Activated CD4-positive, alpha-beta T cell treated with anti-CD3 and anti-CD28 coated beads, Interleukin-2, amount 10 ng/mL, durations not matched to agents 7 days and 5 days (primary cell): ENCODE measurements at regions not wholly inside any gene's neighbourhood (a gene's known extent, or its start where the extent isn't known, plus 50 kb on each side); places are given as distances from the start of the nearest gene placed in this dataset.

Source experiments
- CTCF ChIA-PET: fragments of 350-600 bp; sonication (Branson Sonifier 250); formaldehyde crosslinking; loops from one replicate; lab custom pipeline; 2021; ENCODE audit warnings: antibody characterized with exemption; lab: Charles Lee
- POLR2A ChIA-PET: fragments of 350-600 bp; sonication (Branson Sonifier 250); formaldehyde crosslinking; loops from one replicate; lab custom pipeline; 2021; ENCODE audit warnings: antibody characterized with exemption; lab: Charles Lee
- DNase-seq: peaks from one replicate; pipeline ENCODE4 v3.0.0-alpha.2; 2020
- H3K27ac Mint-ChIP-seq: one replicate; pipeline ENCODE4 v1.8.0; 2021; ENCODE audit warnings: mild to moderate bottlenecking, moderate library complexity, mixed read lengths
- H3K27me3 Mint-ChIP-seq: one replicate; pipeline ENCODE4 v1.8.0; 2021; ENCODE audit warnings: mixed read lengths
- H3K36me3 Mint-ChIP-seq: one replicate; pipeline ENCODE4 v1.8.0; 2021; ENCODE audit warnings: low read depth, mixed read lengths
- H3K4me1 Mint-ChIP-seq: one replicate; pipeline ENCODE4 v1.8.0; 2021; ENCODE audit warnings: mixed read lengths
- H3K4me3 Mint-ChIP-seq: one replicate; pipeline ENCODE4 v1.8.0; 2021; ENCODE audit warnings: mild to moderate bottlenecking, moderate library complexity, mixed read lengths
- H3K9me3 Mint-ChIP-seq: one replicate; pipeline ENCODE4 v1.8.0; 2021; ENCODE audit warnings: mixed read lengths

GRCh38 chr13:111531505-111531904 lies 211.1 kb downstream of the TEX29 start:
- Mint-ChIP-seq H3K27me3 (peaks cover 49% of the 10 kb centered on the region), H3K9me3 (no peaks in the 10 kb centered on the region), H3K4me3 (no peak overlapping the region), H3K27ac (no peak overlapping the region), H3K36me3 (no peaks in the 10 kb centered on the region), H3K4me1 (no peaks in the 10 kb centered on the region)
- CTCF ChIA-PET, result no interaction called here
- POLR2A ChIA-PET, result no interaction called here
- no peak for DNase-seq

GRCh38 chr13:111532111-111532510 lies 211.7 kb downstream of the TEX29 start:
- Mint-ChIP-seq H3K36me3 (no peaks in the 10 kb centered on the region), H3K4me1 (no peaks in the 10 kb centered on the region), H3K27me3 (peaks cover 55% of the 10 kb centered on the region), H3K4me3 (no peak overlapping the region), H3K9me3 (no peaks in the 10 kb centered on the region), H3K27ac (no peak overlapping the region)
- ChIA-PET POLR2A (no interaction called here), CTCF (no interaction called here)
- DNase-seq, result no peak

- ChIA-PET POLR2A (interaction anchor here (0.6 kb wide), 1 partner anchor 67 kb away, joined by 4 read pairs; no protein-coding TSS in a partner anchor), CTCF (no interaction called here)
- no peak for DNase-seq
- H3K27ac Mint-ChIP-seq, result no peak overlapping the region
- H3K4me1 Mint-ChIP-seq, result no peaks in the 10 kb centered on the region
- peaks cover 55% of the 10 kb centered on the region for H3K27me3 Mint-ChIP-seq
- no peaks in the 10 kb centered on the region for H3K9me3 Mint-ChIP-seq
- no peaks in the 10 kb centered on the region for H3K36me3 Mint-ChIP-seq
- H3K4me3 Mint-ChIP-seq, result no peak overlapping the region
Measured at GRCh38 chr13:111533900-111534683, 213.7 kb downstream of the TEX29 start.

GRCh38 chr13:111534751-111535522 lies 214.5 kb downstream of the TEX29 start:
- Mint-ChIP-seq H3K4me3 (no peak overlapping the region), H3K36me3 (no peaks in the 10 kb centered on the region), H3K9me3 (no peaks in the 10 kb centered on the region), H3K27me3 (peaks cover 55% of the 10 kb centered on the region), H3K27ac (no peak overlapping the region), H3K4me1 (no peaks in the 10 kb centered on the region)
- CTCF ChIA-PET, result interaction anchor here (0.6 kb wide), 1 partner anchor 433 kb away, joined by 3 read pairs; no protein-coding TSS in a partner anchor
- POLR2A ChIA-PET, result interaction anchor here (0.6 kb wide), 1 partner anchor 68 kb away, joined by 4 read pairs; no protein-coding TSS in a partner anchor
- DNase-seq, result no peak

- DNase-seq, result no peak
- no peaks in the 10 kb centered on the region for H3K9me3 Mint-ChIP-seq
- no peaks in the 10 kb centered on the region for H3K4me1 Mint-ChIP-seq
- no peak overlapping the region for H3K27ac Mint-ChIP-seq
- H3K4me3 Mint-ChIP-seq, result no peak overlapping the region
- peaks cover 55% of the 10 kb centered on the region for H3K27me3 Mint-ChIP-seq
- ChIA-PET POLR2A (no interaction called here), CTCF (no interaction called here)
- H3K36me3 Mint-ChIP-seq, result no peaks in the 10 kb centered on the region
Measured at GRCh38 chr13:111535523-111535811, 215.0 kb downstream of the TEX29 start.

- Mint-ChIP-seq H3K4me3 (no peak overlapping the region), H3K36me3 (no peaks in the 10 kb centered on the region), H3K4me1 (no peaks in the 10 kb centered on the region), H3K9me3 (no peaks in the 10 kb centered on the region), H3K27ac (no peak overlapping the region), H3K27me3 (peaks cover 50% of the 10 kb centered on the region)
- ChIA-PET POLR2A (no interaction called here), CTCF (no interaction called here)
- DNase-seq, result no peak
Measured at GRCh38 chr13:111536075-111536642, 215.7 kb downstream of the TEX29 start.

GRCh38 chr13:111537115-111537728 lies 216.8 kb downstream of the TEX29 start:
- H3K27ac Mint-ChIP-seq, result no peak overlapping the region
- DNase-seq, result no peak
- ChIA-PET POLR2A (no interaction called here), CTCF (no interaction called here)
- H3K36me3 Mint-ChIP-seq, result no peaks in the 10 kb centered on the region
- no peak overlapping the region for H3K4me3 Mint-ChIP-seq
- H3K4me1 Mint-ChIP-seq, result no peaks in the 10 kb centered on the region
- peaks cover 41% of the 10 kb centered on the region for H3K27me3 Mint-ChIP-seq
- no peaks in the 10 kb centered on the region for H3K9me3 Mint-ChIP-seq

GRCh38 chr13:111537843-111538499 lies 217.5 kb downstream of the TEX29 start:
- Mint-ChIP-seq H3K36me3 (no peaks in the 10 kb centered on the region), H3K4me3 (no peak overlapping the region), H3K27ac (no peak overlapping the region), H3K4me1 (no peaks in the 10 kb centered on the region), H3K9me3 (no peaks in the 10 kb centered on the region), H3K27me3 (peaks cover 33% of the 10 kb centered on the region)
- CTCF ChIA-PET, result no interaction called here
- no peak for DNase-seq
- POLR2A ChIA-PET, result no interaction called here

GRCh38 chr13:111539252-111539651 lies 218.8 kb downstream of the TEX29 start:
- no peaks in the 10 kb centered on the region for H3K4me1 Mint-ChIP-seq
- H3K27me3 Mint-ChIP-seq, result peaks cover 24% of the 10 kb centered on the region
- POLR2A ChIA-PET, result no interaction called here
- no peaks in the 10 kb centered on the region for H3K36me3 Mint-ChIP-seq
- H3K4me3 Mint-ChIP-seq, result no peak overlapping the region
- H3K9me3 Mint-ChIP-seq, result no peaks in the 10 kb centered on the region
- no peak for DNase-seq
- no peak overlapping the region for H3K27ac Mint-ChIP-seq
- CTCF ChIA-PET, result interaction anchor here (1.2 kb wide), 1 partner anchor 28 kb away, joined by 3 read pairs; no protein-coding TSS in a partner anchor

GRCh38 chr13:111539791-111540446 lies 219.5 kb downstream of the TEX29 start:
- Mint-ChIP-seq H3K4me1 (no peaks in the 10 kb centered on the region), H3K36me3 (no peaks in the 10 kb centered on the region)
- CTCF ChIA-PET, result no interaction called here

GRCh38 chr13:111540486-111540885 lies 220.0 kb downstream of the TEX29 start:
- Mint-ChIP-seq H3K36me3 (no peaks in the 10 kb centered on the region), H3K4me3 (no peak overlapping the region), H3K27ac (no peak overlapping the region), H3K4me1 (no peaks in the 10 kb centered on the region), H3K9me3 (no peaks in the 10 kb centered on the region), H3K27me3 (peaks cover 14% of the 10 kb centered on the region)
- no peak for DNase-seq
- ChIA-PET CTCF (no interaction called here), POLR2A (no interaction called here)

More at GRCh38 chr13:111539791-111540446, 219.5 kb downstream of the TEX29 start:
- no peak for DNase-seq
- Mint-ChIP-seq H3K4me3 (no peak overlapping the region), H3K9me3 (no peaks in the 10 kb centered on the region), H3K27me3 (peaks cover 19% of the 10 kb centered on the region), H3K27ac (no peak overlapping the region)
- POLR2A ChIA-PET, result no interaction called here

GRCh38 chr13:111541345-111541744 lies 220.9 kb downstream of the TEX29 start:
- Mint-ChIP-seq H3K27me3 (peaks cover 7% of the 10 kb centered on the region), H3K4me1 (no peaks in the 10 kb centered on the region), H3K36me3 (no peaks in the 10 kb centered on the region), H3K4me3 (no peak overlapping the region), H3K27ac (no peak overlapping the region), H3K9me3 (peaks cover 3% of the 10 kb centered on the region)
- no peak for DNase-seq
- POLR2A ChIA-PET, result no interaction called here
- CTCF ChIA-PET, result no interaction called here
